Gastrocnemius medialis (tissue), 4 donors: ENCODE measurements at regions not wholly inside any gene's neighbourhood (a gene's known extent, or its start where the extent isn't known, plus 50 kb on each side); places are given as distances from the start of the nearest gene placed in this dataset.

Source experiments
- ATAC-seq, 2 donors: fragments of 150-250 bp; one replicate each; pipeline ENCODE4 v1.9.1; 2016
- DNase-seq, 2 donors: peaks; one replicate each; pipeline ENCODE4 v3.0.0-alpha.2; 2019
- H3K27ac ChIP-seq, 4 donors: fragments of 200-600 bp; sonication (generic); 1 replicate in 1 of 4; 2 replicates in 3 of 4; pipeline ENCODE4 v1.5.1; 2016 to 2018; ENCODE audit warnings: mild to moderate bottlenecking in 2 of 4, moderate library complexity in 1 of 4
- H3K27me3 ChIP-seq, 3 donors: fragments of 200-600 bp; sonication (generic) in 2 of 3; 1 replicate in 1 of 3; 2 replicates in 2 of 3; pipeline versions ENCODE4 v1.5.1 to v1.6.0; 2016 to 2019; ENCODE audit warnings: mild to moderate bottlenecking in 1 of 3, moderate library complexity in 1 of 3
- H3K36me3 ChIP-seq, 2 donors: fragments of 200-600 bp; sonication (generic) in 1 of 2; one replicate each; pipeline ENCODE4 v1.5.1; 2017 to 2018
- H3K4me1 ChIP-seq, 2 donors: fragments of 200-600 bp; sonication (generic) in 1 of 2; one replicate each; pipeline ENCODE4 v1.5.1; 2016 to 2017; ENCODE audit warnings: mild to moderate bottlenecking in 2 of 2
- H3K4me3 ChIP-seq, 4 donors: fragments of 200-600 bp; sonication (generic) in 3 of 4; 1 replicate in 1 of 4; 2 replicates in 3 of 4; pipeline ENCODE4 v1.5.1; 2016 to 2019; ENCODE audit warnings: mild to moderate bottlenecking in 2 of 4
- H3K9me3 ChIP-seq, 3 donors: fragments of 200-600 bp; sonication (generic) in 2 of 3; 1 replicate in 1 of 3; 2 replicates in 2 of 3; pipeline ENCODE4 v1.5.1; 2016 to 2019
- POLR2A ChIP-seq, 2 donors: fragments of 450-650 bp; IDR thresholded peaks; one replicate each; pipeline ENCODE4 v1.6.1; 2017; ENCODE audit warnings: antibody characterized with exemption in 2 of 2, mild to moderate bottlenecking in 2 of 2, moderate library complexity in 2 of 2
- in situ Hi-C, 4 donors: fragments of 200-750 bp; cut with MboI; loops; one replicate each; pipeline versions ENCODE4 v1.15.0 to v1.8.0; 2017; ENCODE audit warnings: low sequenced_read_pairs in 4 of 4
- intact Hi-C: fragments of 100-400 bp; cut with DNase I; formaldehyde crosslinking; loops from one replicate; pipeline ENCODE4 v1.15.1; 2023; ENCODE audit warnings: low total_unique reads
- TF ChIP-seq, protein P1 (sequence below), 5 experiments: fragments of 450-650 bp in 3 of 5; fragments of 200-600 bp in 2 of 5; sonication (generic) in 2 of 5; IDR thresholded peaks in 4 of 5; conservative IDR thresholded peaks in 1 of 5; 1 replicate in 4 of 5; 2 replicates in 1 of 5; pipeline ENCODE4 v1.5.1; 2016 to 2019; ENCODE audit warnings: antibody characterized with exemption in 5 of 5, mild to moderate bottlenecking in 3 of 5, moderate library complexity in 3 of 5

GRCh38 chr18:78378983-78379382 is 600.6 kb upstream of the SALL3 start:
- no peaks in the 10 kb centered on the region for H3K4me1 ChIP-seq
- no peaks in the 10 kb centered on the region for H3K9me3 ChIP-seq
- no peak overlapping the region for H3K27ac ChIP-seq
- DNase-seq (no peak), ATAC-seq (no peak)
- in situ Hi-C loops, result no loop called here
- intact Hi-C loops, result no loop called here
- H3K36me3 ChIP-seq, result no peaks in the 10 kb centered on the region
- H3K27me3 ChIP-seq, result no peaks in the 10 kb centered on the region
- H3K4me3 ChIP-seq, result no peak overlapping the region
- TF ChIP-seq POLR2A (IDR thresholded peaks at IDR 0.05), result no peak
- TF ChIP-seq, protein P1, sequence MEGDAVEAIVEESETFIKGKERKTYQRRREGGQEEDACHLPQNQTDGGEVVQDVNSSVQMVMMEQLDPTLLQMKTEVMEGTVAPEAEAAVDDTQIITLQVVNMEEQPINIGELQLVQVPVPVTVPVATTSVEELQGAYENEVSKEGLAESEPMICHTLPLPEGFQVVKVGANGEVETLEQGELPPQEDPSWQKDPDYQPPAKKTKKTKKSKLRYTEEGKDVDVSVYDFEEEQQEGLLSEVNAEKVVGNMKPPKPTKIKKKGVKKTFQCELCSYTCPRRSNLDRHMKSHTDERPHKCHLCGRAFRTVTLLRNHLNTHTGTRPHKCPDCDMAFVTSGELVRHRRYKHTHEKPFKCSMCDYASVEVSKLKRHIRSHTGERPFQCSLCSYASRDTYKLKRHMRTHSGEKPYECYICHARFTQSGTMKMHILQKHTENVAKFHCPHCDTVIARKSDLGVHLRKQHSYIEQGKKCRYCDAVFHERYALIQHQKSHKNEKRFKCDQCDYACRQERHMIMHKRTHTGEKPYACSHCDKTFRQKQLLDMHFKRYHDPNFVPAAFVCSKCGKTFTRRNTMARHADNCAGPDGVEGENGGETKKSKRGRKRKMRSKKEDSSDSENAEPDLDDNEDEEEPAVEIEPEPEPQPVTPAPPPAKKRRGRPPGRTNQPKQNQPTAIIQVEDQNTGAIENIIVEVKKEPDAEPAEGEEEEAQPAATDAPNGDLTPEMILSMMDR (IDR thresholded peaks at IDR 0.05 in 4 of 5, conservative IDR thresholded peaks at IDR 0.05 in 1 of 5), result no peak

DNA sequence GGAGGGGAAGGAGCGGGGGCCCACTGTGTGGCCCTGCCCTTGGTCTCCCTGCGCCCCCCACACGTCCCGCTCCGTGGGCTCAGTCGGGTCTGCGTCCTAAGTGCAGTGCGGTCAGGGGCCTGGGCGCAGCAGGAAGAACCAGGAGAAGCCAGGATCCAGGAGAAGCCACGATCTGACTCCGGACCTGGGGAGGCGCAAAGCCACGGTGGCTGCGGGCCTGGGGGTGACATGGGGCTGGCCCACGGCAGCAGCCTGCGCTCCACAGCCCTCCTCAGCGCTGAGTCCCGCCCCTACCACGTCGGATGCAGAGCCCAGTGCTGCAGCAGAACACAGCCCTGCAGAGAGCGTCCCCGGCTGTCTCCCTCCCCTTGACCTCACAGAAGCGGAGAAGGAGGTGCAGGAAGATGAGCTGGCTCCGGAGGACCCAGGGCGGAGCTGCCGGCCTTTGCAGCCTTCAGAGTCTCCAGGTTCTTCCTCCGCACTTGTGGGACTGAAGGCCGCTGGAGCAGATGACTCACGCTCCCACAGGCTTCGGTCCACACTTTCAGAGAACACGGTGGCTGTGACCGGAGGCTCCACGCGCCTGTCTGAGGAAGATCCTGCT is 589.2 kb upstream of the SALL3 start:
- ATAC-seq, result no peak
- intact Hi-C loops, result no loop called here
- in situ Hi-C loops, result no loop called here
- no peak for TF ChIP-seq POLR2A (IDR thresholded peaks at IDR 0.05)
- TF ChIP-seq, protein P1 (IDR thresholded peaks at IDR 0.05 in 4 of 5, conservative IDR thresholded peaks at IDR 0.05 in 1 of 5), result no peak
- DNase-seq, result no peak
- H3K27ac ChIP-seq, result no peak overlapping the region
- no peaks in the 10 kb centered on the region for H3K4me1 ChIP-seq
- no peaks in the 10 kb centered on the region for H3K9me3 ChIP-seq
- no peaks in the 10 kb centered on the region for H3K36me3 ChIP-seq
- H3K27me3 ChIP-seq, result peaks cover 0 to 3% (median 0%) of the 10 kb centered on the region in 3 donors
- no peak overlapping the region for H3K4me3 ChIP-seq

- DNase-seq (no peak), ATAC-seq (no peak)
- H3K27ac ChIP-seq, result no peak overlapping the region
- H3K9me3 ChIP-seq, result no peaks in the 10 kb centered on the region
- H3K27me3 ChIP-seq, result peaks cover 0 to 3% (median 0%) of the 10 kb centered on the region in 3 donors
- no peaks in the 10 kb centered on the region for H3K4me1 ChIP-seq
- TF ChIP-seq, protein P1 (IDR thresholded peaks at IDR 0.05 in 4 of 5, conservative IDR thresholded peaks at IDR 0.05 in 1 of 5), result no peak
- no peak for TF ChIP-seq POLR2A (IDR thresholded peaks at IDR 0.05)
- H3K4me3 ChIP-seq, result no peak overlapping the region
- in situ Hi-C loops (no loop called here), intact Hi-C loops (no loop called here)
- no peaks in the 10 kb centered on the region for H3K36me3 ChIP-seq
Measured at GRCh38 chr18:78390952-78391348, 588.7 kb upstream of the SALL3 start.

DNA sequence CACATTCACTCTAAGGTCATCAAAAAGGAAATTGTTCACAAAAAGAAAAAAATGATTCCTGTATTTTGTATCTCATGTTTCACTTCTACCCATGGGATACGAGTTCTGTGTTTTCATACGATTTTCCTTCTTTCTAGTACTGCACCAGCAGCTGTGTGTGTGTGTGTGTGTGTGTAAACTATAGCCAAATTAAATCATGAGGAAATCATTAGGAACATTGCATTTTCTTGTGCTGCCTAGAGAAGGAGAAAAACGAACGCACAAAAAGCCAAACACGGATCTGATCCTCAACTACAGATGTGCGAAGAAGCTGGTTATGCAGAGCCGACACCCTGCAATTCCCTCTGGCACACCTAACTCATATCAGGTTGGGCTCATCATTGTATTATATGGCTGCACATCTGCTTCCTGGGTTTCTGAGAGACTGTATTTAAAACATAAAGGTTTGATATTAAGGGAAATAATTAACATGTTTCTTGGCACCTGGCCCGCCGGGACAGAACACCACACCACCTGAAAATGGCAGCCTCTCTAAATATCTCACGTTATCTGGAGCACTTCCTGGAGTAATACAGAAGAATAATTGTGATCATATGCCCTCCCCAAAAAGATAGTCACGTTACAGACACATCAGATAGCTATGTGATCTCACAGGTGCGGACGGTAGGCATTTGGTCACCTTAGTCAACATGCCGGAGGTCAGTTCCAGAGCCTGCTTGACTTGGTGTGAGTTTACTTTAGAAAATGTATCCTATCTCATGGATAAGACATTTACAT is 586.3 kb upstream of the SALL3 start:
- H3K4me1 ChIP-seq, result no peaks in the 10 kb centered on the region
- no peak for TF ChIP-seq POLR2A (IDR thresholded peaks at IDR 0.05)
- TF ChIP-seq, protein P1 (IDR thresholded peaks at IDR 0.05 in 4 of 5, conservative IDR thresholded peaks at IDR 0.05 in 1 of 5), result no peak
- H3K9me3 ChIP-seq, result no peaks in the 10 kb centered on the region
- DNase-seq, result no peak
- peaks cover 0 to 3% (median 0%) of the 10 kb centered on the region in 3 donors for H3K27me3 ChIP-seq
- no peaks in the 10 kb centered on the region for H3K36me3 ChIP-seq
- no peak overlapping the region for H3K4me3 ChIP-seq
- in situ Hi-C loops (no loop called here), intact Hi-C loops (no loop called here)
- H3K27ac ChIP-seq, result no peak overlapping the region
- ATAC-seq, result no peak
